Epithelial cell of prostate (primary cell): ENCODE measurements at regions not wholly inside any gene's neighbourhood (a gene's known extent, or its start where the extent isn't known, plus 50 kb on each side); places are given as distances from the start of the nearest gene placed in this dataset.
"Not testable (repeated sequence)": the region's sequence is repeated elsewhere in the genome, so short reads cannot be mapped to it uniquely, and the experiment has no call there.

Experiments
- DNase-seq: peaks from one replicate; pipeline ENCODE4 v3.0.0-alpha.2; 2011; ENCODE audit warnings: low read depth, low spot score
- H3K27ac ChIP-seq: fragments of 450-650 bp; 2 replicates; pipeline ENCODE4 v1.5.1; 2017; ENCODE audit warnings: mild to moderate bottlenecking

DNA sequence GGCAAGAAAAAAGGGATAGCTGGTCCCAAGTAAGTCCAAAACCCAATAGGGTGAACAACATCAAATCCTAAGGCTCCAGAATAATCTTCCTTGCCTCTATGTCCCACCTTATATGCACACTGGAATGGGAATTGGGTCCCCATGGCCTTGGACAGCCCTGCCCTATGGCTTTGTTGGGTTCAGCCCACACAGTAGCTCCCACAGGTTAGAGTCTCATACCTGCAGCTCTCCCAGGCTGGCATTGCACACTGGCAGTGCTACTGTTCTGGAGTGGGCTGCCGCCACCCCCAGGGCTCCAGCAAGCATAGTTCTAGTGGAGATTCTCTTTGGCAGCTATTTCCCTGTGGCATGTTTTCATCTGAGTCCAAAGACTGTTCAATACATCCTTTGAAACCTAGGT is 352.4 kb upstream of the CLEC14A start:
- DNase-seq, result no peak
- no peak overlapping the region for H3K27ac ChIP-seq

DNA sequence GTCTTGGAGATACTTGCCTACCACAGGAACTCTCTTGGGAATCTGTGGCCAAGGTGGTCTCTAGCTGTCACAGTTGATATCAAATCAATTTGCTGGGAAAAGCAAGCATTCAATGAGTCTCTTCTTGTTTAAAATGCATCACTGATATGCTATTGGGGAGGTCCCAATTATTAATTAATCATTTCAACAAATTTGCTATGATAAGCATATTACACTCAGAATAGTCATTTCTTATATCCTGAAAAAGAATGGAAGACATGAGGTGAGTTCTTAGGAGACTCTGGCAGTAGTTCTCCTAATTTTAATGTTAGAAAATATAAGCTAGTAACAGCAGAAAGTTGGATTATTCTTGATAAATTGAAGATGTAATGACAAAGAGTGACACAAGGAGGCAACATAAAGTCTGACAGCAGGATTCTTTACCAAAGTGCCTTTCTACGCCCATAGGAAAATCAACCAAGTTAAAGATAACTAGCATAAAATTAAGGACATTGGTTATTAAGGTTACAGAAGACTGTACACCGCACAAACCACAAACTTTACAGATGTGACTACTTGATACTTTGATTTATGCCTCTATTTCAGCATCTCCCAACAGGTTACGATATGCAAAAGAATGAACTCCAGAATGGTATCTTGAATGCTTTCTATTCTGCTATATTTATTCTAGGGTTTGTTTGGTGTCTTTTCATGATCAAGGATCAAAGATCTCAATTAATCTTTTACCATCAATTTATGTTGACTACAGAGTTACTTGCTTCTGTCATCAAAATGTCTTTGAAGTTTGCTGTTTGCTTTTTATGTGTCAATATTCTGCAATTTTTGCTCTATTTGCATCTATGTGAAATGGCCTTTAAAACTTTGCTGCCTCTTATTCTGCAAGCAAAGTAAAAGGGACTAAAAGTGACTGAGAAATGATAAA is 349.6 kb upstream of the CLEC14A start:
- DNase-seq, result no peak
- H3K27ac ChIP-seq, result no peak overlapping the region

DNA sequence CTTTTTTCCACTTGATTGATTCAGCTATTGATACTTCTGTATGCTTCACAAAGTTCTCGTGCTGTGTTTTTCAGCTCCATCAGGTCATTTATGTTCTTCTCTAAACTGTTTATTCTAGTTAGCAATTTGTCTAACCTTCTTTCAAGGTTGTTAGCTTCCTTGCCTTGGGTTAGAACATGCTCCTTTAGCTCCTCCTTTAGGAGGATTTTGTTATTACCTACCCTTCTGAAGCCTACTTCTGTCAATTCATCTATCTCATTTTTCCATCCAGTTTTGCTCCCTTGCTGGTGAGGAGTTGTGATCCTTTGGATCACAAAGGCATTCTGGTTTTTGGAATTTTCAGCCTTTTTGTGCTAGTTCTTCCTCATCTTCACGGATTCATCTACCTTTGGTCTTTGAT is 344.7 kb upstream of the CLEC14A start:
- not testable (repeated sequence) for DNase-seq, H3K27ac ChIP-seq

DNA sequence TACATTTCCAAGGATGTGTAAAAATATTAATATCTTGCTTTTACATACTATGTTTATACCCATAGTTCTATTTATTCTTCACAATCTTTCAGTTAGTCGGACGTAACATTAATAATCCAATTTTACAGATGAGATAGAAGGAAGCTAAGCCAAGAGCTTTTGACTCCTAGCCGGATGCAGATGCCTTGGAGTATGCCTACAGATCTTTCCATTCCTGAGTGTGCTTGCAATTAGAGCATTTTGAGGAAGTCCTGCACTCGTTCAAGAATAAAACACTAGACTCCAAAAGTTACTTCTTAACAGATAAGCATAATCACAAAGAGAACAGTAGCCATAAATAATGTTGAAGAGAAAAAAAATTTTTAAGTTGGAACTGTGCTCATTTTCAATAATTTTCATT is 337.6 kb upstream of the CLEC14A start:
- no peak overlapping the region for H3K27ac ChIP-seq
- no peak for DNase-seq

DNA sequence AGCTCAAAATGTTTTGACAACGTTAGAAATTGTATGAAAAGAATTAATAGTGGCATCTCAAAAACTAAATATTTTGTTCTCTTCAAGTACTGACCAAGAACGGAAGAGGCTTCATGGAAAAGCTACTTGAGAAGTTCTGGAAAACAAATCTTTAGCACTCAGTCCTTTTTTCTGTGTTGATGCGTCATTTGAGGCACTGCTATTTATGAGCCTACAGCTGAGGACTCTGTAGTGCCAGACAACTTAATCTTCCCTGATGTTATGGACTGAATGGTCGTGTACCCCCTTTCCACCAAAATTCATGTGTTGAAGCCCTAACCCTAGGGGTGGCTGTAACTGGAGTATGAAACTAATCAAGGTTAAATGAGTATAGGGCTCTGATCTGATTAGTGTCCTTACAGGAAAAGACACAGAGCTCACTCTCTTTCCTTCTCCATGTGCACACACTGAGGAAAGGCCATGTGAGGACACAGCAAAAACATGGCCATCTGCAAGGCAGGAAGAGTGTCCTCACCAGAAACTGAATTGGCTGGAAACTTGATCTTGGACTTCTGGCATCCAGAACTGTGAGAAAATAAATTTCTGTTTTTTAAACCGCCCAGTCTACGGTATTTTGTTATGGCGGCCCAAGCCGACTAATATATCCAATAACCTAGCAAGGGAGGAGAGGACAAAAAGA is 337.0 kb upstream of the CLEC14A start:
- DNase-seq, result no peak
- no peak overlapping the region for H3K27ac ChIP-seq

DNA sequence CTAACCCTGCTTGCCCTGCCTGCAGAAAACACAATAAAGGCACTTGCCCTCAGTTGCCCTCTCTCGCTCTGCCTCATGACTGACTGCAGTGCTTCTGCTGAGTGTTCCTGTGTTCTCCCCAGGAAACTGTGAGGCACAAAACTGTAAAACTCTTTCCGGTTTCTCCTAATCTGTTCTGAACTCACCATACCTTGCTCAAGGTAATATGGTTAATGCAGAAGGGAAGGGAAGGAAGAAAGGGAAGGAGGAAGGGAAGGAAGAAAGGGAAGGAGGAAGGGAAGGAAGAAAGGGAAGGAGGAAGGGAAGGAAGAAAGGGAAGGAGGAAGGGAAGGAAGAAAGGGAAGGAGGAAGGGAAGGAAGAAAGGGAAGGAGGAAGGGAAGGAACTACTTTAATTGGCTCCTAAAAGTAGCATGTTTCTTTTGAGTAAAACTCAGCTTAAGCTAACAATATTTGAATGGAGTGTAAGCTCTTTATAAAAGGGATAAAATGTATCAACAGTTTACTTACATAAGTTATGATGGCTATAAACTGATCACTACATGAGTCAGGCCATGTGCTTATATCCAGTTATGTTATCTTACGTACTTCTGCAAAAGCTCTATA is 334.0 kb upstream of the CLEC14A start:
- no peak overlapping the region for H3K27ac ChIP-seq
- DNase-seq, result no peak

DNA sequence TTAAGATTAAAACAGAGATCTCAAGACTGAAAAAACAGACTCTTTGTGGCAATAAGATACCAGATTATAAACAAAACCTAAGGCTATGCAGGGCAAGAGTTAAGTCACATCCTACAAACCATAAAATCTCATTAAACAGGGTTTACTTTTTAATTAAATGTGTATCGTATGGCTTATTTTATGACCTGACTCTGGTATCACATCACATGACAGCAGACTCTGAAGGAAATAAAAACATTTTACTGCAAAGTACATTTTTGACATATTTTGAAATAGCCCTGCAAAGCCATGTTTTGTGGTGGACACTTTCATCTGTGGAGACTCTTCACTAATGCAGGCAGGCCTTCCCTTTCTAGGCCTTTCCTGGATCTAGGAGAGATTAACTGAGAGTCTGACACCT is 327.6 kb upstream of the CLEC14A start:
- DNase-seq, result no peak
- H3K27ac ChIP-seq, result no peak overlapping the region

DNA sequence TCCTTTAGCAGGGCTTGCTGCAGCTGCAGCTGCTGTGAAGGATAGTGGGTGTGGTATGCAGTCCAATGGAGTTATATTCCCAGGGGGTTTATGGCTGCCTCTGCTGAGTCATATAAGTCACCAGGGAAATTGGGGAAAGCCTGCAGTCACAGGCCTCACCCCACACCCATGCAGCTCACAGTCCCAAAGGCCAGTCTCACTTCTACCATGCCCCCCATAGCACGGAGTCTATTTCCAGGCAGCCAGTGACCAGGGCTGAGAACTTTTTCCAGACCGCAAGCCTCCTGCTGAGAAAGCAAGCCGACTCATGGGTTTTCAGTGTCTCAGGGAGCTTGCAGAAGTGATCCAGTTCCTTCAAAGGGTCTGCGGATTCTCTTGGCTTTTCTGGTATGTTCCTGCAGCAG is 322.4 kb upstream of the CLEC14A start:
- no peak overlapping the region for H3K27ac ChIP-seq
- no peak for DNase-seq

DNA sequence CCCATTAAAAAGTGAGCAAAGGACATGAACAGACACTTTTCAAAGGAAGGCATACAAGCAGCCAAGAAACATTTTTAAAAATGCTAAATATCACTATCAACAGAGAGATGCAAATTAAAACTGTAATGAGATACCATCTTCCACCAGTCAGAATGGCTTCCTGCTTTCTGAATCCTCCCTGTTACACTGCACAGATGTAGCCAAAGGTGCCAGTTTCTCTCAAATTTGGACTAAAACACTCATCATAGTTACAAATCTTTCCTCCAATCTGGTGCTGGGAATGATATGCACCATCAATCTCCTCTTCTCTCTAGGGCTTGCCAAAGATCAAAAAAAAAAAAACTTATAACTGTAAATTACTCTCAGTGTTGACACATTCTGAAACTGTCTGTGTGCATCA is 311.8 kb upstream of the CLEC14A start:
- no peak for DNase-seq

DNA sequence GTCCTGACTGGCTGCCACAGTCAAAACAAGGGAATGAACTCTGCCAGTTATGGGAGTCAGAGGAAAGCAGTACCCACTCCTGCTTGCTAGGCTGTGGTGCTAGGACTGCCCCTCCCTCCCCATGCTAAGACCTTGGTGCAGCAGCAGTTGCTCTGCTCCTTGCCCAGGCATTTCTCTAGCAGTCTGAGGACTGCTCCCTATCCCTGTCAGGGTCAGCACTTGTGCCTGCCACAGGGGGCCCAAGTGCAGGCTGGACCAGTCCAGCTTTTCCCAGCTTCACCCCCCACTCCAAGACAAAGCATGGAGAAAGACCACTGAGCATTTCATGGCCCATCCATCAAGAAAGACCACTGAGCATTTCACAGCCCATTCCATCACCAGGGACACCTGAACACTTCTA is 305.8 kb upstream of the CLEC14A start:
- H3K27ac ChIP-seq, result no peak overlapping the region
- DNase-seq, result no peak

More for the DNA sequence above, 311.8 kb upstream of the CLEC14A start:
- H3K27ac ChIP-seq, result no peak overlapping the region

DNA sequence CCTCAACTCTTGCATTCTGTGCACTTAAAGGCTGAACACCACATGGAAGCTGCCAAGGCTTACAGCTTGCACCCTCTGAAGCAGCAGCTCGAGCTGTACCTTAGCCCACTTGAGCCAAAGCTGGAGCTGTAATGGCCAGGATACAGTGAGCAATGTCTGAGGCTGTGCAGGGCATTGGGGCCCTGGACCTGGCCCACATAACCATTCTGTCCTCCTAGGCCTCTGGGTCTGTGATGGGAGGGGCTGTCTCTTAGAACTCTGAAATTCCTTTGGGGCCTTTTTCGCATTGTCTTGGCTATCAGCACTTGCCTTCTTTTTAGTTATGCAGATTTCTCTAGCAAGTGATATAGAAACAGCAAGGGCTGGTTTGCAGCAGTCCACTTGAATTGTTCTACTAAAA is 303.8 kb upstream of the CLEC14A start:
- no peak for DNase-seq
- H3K27ac ChIP-seq, result no peak overlapping the region

DNA sequence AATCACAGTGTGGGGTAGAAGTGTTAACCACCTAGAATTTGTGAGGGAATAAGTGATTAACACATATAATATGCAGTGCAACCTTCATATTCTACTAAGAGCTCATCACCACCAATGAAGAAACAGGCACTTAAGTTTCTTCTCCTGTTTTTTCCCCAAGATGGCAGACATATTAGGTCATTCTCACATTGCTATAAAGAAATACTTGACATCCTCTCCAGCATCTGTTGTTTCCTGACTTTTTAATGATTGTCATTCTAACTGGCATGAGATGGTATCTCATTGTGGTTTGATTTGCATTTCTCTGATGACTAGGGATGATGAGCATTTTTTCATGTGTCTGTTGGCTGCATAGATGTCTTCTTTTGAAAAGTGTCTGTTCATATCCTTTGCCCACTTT is 301.5 kb upstream of the CLEC14A start:
- H3K27ac ChIP-seq, DNase-seq: not testable (repeated sequence)

DNA sequence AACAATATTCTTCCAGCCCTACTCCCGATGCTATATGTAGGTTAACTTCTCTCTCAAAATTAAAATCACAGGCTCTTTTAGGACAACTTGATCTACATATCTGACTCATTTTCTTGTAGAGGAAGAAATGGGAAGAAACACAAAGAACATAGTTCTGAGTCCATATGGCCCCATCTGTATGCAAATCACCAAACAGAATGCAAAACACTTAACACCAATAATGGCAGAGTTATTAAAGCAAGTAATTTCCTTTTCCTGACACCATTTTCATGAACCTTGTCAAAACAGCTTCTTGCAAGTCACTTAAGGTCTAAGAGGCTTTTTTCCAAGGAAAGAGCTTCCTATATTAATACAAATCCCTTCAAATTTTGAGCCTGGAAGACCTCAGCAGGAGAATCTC is 300.4 kb upstream of the CLEC14A start:
- no peak for DNase-seq
- H3K27ac ChIP-seq, result no peak overlapping the region

DNA sequence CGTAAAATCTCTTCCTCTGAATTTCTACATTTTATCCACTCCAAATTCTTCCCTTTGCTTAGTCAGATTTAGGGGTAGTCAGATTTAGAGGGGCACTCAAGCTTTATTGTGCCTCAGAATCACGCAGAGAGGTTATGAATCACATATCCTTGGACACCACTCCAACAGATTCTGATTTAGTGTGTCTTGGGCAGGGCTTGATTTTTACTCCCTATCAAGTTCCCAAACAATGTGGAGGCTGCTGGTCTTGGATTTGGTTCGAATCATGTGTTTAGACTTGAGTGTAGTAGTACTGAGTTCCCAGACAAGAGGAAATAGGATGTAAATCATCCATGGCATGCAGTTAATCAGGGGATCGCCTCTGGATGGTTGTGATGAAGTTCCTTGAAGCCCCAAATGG is 298.1 kb upstream of the CLEC14A start:
- no peak overlapping the region for H3K27ac ChIP-seq
- no peak for DNase-seq

DNA sequence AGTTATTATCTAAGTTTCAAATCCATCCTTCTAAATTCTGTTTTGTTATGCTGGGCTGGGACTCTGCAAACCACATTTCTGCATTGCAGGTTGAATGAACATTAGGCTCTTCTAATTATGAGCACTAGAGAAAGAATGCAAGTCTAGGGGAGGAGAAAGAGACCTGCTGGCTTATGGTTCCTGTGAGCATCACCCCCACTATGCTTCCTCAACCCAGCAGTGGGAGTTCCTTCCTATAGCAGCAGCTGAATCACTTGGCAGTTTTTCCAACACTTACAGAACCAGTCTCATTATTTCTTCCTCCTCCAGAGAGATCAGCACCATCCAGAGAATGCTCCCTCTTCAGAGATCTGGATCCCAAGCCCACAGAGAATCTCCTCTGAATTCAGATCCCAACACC is 297.7 kb upstream of the CLEC14A start:
- DNase-seq, result no peak
- no peak overlapping the region for H3K27ac ChIP-seq

DNA sequence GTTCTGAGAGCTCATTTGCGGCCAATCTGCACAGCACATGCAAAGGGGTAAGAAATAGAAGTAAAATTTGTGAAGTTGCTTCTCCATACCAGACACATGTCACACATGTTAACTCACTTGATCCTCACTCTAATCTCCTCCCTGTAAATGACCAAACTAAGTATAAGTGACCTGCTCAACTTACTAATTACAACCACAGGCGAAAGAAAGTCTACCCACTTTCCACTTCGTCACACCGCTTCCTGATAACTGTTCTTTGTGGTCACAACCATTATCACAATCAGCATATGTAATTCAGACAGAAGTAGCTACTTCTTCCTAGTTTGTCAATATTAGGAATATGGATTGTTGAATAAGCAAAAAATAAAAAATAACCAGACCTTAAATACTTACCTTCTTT is 293.7 kb upstream of the CLEC14A start:
- no peak overlapping the region for H3K27ac ChIP-seq
- DNase-seq, result no peak

DNA sequence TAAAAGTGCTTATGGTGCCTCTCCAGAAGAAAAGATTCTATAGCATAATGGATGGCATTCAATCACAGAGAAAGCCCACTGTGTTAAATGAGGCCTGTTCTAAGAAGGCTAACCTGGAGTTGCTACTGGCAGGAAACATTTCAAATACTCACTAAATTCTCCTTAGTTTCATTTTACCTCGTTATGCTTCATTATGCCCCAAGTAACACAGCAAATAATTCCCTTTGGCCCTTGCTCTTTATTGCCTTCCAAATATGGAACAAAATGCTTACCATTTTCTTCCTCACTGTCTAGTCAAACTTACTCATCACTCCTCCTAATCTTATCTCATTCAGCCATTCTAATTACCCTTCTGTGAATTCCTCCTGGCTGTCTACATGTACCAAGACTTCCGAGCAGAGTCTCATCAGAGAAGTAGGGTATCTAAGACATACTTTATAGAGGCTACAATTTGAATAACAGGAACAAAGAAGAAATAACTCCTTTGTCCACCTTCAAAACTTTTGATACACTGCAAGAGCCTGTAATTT is 292.1 kb upstream of the CLEC14A start:
- no peak for DNase-seq
- H3K27ac ChIP-seq, result no peak overlapping the region

DNA sequence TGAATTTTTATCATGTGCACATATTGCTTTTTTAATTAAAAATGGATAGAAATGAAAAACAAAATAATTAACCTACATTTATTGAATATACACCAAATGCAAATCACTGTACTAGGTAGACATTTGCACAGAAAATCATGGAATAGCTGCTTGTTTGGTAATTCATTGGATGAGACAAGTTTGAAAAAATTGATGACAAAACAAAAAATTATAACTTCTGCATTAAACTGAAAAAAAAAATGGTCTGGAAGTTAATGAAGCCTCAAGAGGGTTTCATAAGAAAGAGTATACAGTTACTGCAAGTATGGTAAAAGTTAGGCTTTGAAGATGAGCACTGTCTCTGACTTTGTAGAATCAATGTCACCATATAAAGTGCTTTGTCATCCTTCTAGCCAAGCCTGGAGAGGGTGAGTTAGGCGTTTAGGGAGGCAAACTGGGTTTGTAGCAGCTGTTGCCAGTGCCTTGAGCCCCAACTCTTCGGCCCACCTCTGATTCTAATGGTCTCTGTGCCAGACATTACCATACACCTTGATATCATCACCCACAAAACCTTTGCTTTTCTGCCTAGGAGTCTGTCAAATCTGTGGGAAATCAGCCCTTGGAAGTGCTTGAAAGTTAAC is 291.1 kb upstream of the CLEC14A start:
- H3K27ac ChIP-seq, result no peak overlapping the region
- DNase-seq, result no peak

DNA sequence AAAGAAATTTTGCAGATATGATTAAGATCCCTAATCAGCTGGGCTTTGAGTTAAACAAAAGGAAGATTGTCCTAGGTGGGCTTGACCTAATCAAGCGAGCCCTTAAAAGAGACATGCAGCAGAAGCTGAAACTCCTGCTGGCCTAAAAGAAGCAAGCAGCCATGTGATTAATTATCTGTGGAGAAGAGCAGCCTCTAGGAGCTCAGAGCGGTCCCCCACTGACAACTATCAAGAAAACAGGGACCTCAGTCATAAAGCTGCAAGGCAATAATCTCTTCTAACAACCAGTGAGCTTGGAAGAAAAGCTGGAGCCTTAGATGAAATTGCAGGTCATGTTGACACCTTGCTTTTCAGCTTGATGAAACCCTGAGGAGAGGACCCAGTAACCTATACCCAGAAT is 288.9 kb upstream of the CLEC14A start:
- no peak for DNase-seq
- no peak overlapping the region for H3K27ac ChIP-seq

DNA sequence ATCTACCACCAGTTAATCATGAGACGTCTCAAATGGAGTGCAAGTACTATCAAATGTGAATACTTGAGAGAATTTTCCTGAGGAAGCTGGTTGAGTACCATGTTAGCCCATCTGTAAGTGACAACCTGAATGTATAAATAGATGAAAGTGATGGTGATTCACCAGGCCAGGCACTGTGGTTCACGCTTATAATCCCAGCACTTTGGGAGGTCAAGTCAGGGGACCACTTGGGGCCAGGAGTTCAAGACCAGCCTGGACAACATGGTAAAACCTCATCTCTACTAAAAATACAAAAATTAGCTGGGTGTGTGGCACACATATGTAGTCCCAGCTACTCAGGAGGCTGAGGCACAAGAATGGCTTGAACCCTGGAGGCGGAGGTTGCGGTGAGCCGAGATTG is 288.0 kb upstream of the CLEC14A start:
- H3K27ac ChIP-seq, DNase-seq: not testable (repeated sequence)

DNA sequence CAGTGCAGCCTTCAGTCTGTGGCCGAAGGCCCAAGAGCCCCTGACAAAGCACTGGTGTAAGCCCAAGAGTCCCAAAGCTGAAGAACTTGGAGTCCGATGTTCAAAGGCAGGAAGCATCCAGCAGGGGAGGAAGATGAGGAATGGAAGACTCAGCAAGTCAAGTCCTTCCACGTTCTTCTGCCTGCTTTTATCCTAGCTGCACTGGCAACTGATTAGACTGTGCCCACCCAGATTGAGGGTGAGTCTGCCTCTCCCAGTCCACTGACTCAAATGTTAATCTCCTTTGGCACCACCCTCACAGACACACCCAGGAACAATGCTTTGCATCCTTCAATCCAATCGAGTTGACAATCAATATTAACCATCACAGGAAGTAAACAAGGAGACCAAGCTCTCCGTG is 282.2 kb upstream of the CLEC14A start:
- H3K27ac ChIP-seq, result not testable (repeated sequence)

More for the DNA sequence above, 282.2 kb upstream of the CLEC14A start:
- DNase-seq, result not testable (repeated sequence)
